GM21367 (cell line): ENCODE measurements at regions not wholly inside any gene's neighbourhood (a gene's known extent, or its start where the extent isn't known, plus 50 kb on each side); places are given as distances from the start of the nearest gene placed in this dataset.
"Not testable (repeated sequence)": the region's sequence is repeated elsewhere in the genome, so short reads cannot be mapped to it uniquely, and the experiment has no call there.

Experiments
- ATAC-seq: cut with Tn5 transposase; IDR thresholded peaks from one replicate; pipeline ENCODE4 v1.9.1; 2021; ENCODE audit not compliant: unreplicated experiment

GRCh38 chr5:2163060-2163856 is 280.5 kb upstream of the IRX4 start:
- no peak for ATAC-seq

GRCh38 chr5:2160811-2161210 is 278.1 kb upstream of the IRX4 start:
- ATAC-seq: no peak

GRCh38 chr5:2158767-2159166 is 276.0 kb upstream of the IRX4 start:
- ATAC-seq: no peak

GRCh38 chr5:2158109-2158508 is 275.4 kb upstream of the IRX4 start:
- no peak for ATAC-seq

- no peak for ATAC-seq
These were observed 274.6 kb upstream of the IRX4 start for GRCh38 chr5:2157372-2157771.

- no peak for ATAC-seq
These were observed 273.8 kb upstream of the IRX4 start for GRCh38 chr5:2156358-2157059.

- no peak for ATAC-seq
These were observed 272.8 kb upstream of the IRX4 start for GRCh38 chr5:2155556-2155955.

GRCh38 chr5:2153802-2154201 is 271.1 kb upstream of the IRX4 start:
- ATAC-seq: no peak

- no peak for ATAC-seq
These were observed 270.6 kb upstream of the IRX4 start for GRCh38 chr5:2153350-2153749.

GRCh38 chr5:2151301-2151888 is 268.7 kb upstream of the IRX4 start:
- not testable (repeated sequence) for ATAC-seq

GRCh38 chr5:2149195-2149539 is 266.4 kb upstream of the IRX4 start:
- ATAC-seq: no peak

- ATAC-seq: no peak
These were observed 265.8 kb upstream of the IRX4 start for GRCh38 chr5:2148312-2149194.

GRCh38 chr5:2147504-2148311 is 265.0 kb upstream of the IRX4 start:
- no peak for ATAC-seq

GRCh38 chr5:2143646-2144353 is 261.1 kb upstream of the IRX4 start:
- ATAC-seq: no peak

- no peak for ATAC-seq
These were observed 260.4 kb upstream of the IRX4 start for GRCh38 chr5:2143088-2143487.

- ATAC-seq: no peak
These were observed 259.8 kb upstream of the IRX4 start for GRCh38 chr5:2142456-2142954.

GRCh38 chr5:2141254-2142000 is 258.7 kb upstream of the IRX4 start:
- ATAC-seq: no peak

- ATAC-seq: no peak
These were observed 257.9 kb upstream of the IRX4 start for GRCh38 chr5:2140501-2141175.
